A549 (cell line): ENCODE measurements at regions not wholly inside any gene's neighbourhood (a gene's known extent, or its start where the extent isn't known, plus 50 kb on each side); places are given as distances from the start of the nearest gene placed in this dataset.
A peak's percentile ranks its signal among the peaks of the same experiment; 100 is the strongest.

Experiments used
- MYC ChIP-seq: IDR thresholded peaks from 2 replicates; pipeline ENCODE4 v1.6.1; 2012; ENCODE audit warnings: mild to moderate bottlenecking, inconsistent platforms, low read length, improper control_type of control experiment, borderline replicate concordance
- TF ChIP-seq, protein P1 (sequence below): fragments of >200 bp; sonication (Bioruptor Twin); formaldehyde crosslinking; IDR thresholded peaks from 3 replicates; pipeline ENCODE4 v1.5.1; 2016

DNA sequence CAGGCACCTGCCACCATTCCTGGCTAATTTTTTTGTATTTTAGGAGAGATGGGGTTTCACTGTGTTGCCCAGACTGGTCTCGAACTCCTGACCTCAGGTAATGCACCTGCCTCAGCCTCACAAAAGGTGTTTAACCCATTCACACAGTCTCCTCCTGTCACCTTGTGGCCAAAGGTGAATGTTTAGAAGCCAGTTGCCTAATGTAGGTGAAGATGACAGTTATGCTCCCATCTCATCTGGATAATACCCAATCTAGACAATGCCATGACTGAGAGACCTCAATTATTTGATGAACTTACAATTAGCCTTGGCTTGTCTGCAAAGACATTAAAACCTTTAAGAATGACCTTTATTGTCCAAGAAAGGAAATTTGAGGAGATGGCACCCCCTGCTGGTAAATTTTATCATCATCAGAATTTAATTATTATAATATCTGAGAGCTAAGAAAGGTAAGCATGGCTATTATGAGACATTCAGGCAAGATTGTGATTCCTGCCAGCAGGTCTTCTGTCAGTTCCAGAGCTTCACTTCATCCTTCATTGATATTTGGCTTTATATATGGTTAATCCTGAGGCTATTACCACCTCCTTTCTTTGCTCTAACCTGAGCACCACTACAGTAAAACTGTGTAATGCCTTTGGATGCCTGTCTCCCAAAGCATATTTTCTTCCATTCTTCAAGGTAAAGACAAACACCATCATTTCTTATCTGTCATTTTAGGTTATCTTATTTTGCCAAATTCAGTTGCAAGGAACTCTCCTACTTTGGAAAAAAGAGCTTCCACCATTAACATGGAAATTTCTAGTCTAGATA lies 117.6 kb downstream of the FAM124B start:
- TF ChIP-seq, protein P1, sequence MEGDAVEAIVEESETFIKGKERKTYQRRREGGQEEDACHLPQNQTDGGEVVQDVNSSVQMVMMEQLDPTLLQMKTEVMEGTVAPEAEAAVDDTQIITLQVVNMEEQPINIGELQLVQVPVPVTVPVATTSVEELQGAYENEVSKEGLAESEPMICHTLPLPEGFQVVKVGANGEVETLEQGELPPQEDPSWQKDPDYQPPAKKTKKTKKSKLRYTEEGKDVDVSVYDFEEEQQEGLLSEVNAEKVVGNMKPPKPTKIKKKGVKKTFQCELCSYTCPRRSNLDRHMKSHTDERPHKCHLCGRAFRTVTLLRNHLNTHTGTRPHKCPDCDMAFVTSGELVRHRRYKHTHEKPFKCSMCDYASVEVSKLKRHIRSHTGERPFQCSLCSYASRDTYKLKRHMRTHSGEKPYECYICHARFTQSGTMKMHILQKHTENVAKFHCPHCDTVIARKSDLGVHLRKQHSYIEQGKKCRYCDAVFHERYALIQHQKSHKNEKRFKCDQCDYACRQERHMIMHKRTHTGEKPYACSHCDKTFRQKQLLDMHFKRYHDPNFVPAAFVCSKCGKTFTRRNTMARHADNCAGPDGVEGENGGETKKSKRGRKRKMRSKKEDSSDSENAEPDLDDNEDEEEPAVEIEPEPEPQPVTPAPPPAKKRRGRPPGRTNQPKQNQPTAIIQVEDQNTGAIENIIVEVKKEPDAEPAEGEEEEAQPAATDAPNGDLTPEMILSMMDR, result peak; percentile 100
- TF ChIP-seq MYC, result no peak
